MM.1S (cell line): ENCODE measurements at regions not wholly inside any gene's neighbourhood (a gene's known extent, or its start where the extent isn't known, plus 50 kb on each side); places are given as distances from the start of the nearest gene placed in this dataset.
A peak's percentile ranks its signal among the peaks of the same experiment; 100 is the strongest.

Experiments
- DNase-seq: peaks from one replicate; pipeline ENCODE4 v3.0.0-alpha.2; 2015
- H2AFZ ChIP-seq: fragments of 300-600 bp; sonication (generic); 2 replicates; pipeline ENCODE4 v1.6.0; 2016; ENCODE audit warnings: antibody characterized with exemption, low read length
- H3F3A ChIP-seq: fragments of 300-600 bp; sonication (generic); 2 replicates; pipeline ENCODE4 v1.6.1; 2016; ENCODE audit warnings: mild to moderate bottlenecking, antibody characterized with exemption, low read length, moderate library complexity, mixed read lengths; ENCODE audit not compliant: insufficient read depth
- H3K27ac ChIP-seq: fragments of 300-600 bp; sonication (generic); 2 replicates; pipeline ENCODE4 v1.5.1; 2016; ENCODE audit warnings: mild to moderate bottlenecking, low read length
- H3K27me3 ChIP-seq: fragments of 300-600 bp; sonication (generic); replicated peaks from 2 replicates; pipeline ENCODE4 v1.6.0; 2016; ENCODE audit warnings: low read length; ENCODE audit not compliant: insufficient read depth
- H3K36me3 ChIP-seq: fragments of 300-600 bp; sonication (generic); replicated peaks from 2 replicates; pipeline ENCODE4 v1.6.1; 2016; ENCODE audit warnings: mild to moderate bottlenecking, low read length, mixed read lengths; ENCODE audit not compliant: insufficient read depth
- H3K4me1 ChIP-seq: fragments of 300-600 bp; sonication (generic); 2 replicates; pipeline ENCODE4 v1.6.1; 2016; ENCODE audit warnings: low read length, mixed read lengths
- H3K4me2 ChIP-seq: fragments of 300-600 bp; sonication (generic); 2 replicates; pipeline ENCODE4 v1.6.0; 2016; ENCODE audit warnings: low read depth, low read length
- H3K4me3 ChIP-seq: fragments of 300-600 bp; sonication (generic); 2 replicates; pipeline ENCODE4 v1.5.1; 2016; ENCODE audit warnings: low read length, mixed read lengths
- H3K79me2 ChIP-seq: fragments of 300-600 bp; sonication (generic); 2 replicates; pipeline ENCODE4 v1.6.1; 2016; ENCODE audit warnings: mixed run types, low read length, mixed read lengths
- H3K9ac ChIP-seq: fragments of 300-600 bp; sonication (generic); 2 replicates; pipeline ENCODE4 v1.6.1; 2016; ENCODE audit warnings: low read length, mixed read lengths
- H3K9me2 ChIP-seq: fragments of 300-600 bp; sonication (generic); replicated peaks from 2 replicates; pipeline ENCODE4 v1.6.1; 2016; ENCODE audit warnings: mild to moderate bottlenecking, low read length, mixed read lengths; ENCODE audit not compliant: insufficient read depth
- H3K9me3 ChIP-seq: fragments of 300-600 bp; sonication (generic); replicated peaks from 2 replicates; pipeline ENCODE4 v1.6.1; 2016; ENCODE audit warnings: mild to moderate bottlenecking, low read length, mixed read lengths; ENCODE audit not compliant: insufficient read depth
- H4K20me1 ChIP-seq: fragments of 300-600 bp; sonication (generic); 2 replicates; pipeline ENCODE4 v1.6.1; 2016; ENCODE audit warnings: mild to moderate bottlenecking, low read length, moderate library complexity, mixed read lengths; ENCODE audit not compliant: insufficient read depth
- EZH2 ChIP-seq: fragments of 300-600 bp; sonication (generic); optimal IDR thresholded peaks from 2 replicates; pipeline ENCODE3; 2017; ENCODE audit warnings: low read depth, mild to moderate bottlenecking, antibody characterized with exemption, low read length, mixed read lengths
- EZH2phosphoT487 ChIP-seq: fragments of 300-600 bp; sonication (generic); IDR thresholded peaks from 2 replicates; pipeline ENCODE4 v1.6.1; 2018; ENCODE audit warnings: antibody characterized with exemption, low read length
- TF ChIP-seq, protein P1 (sequence below): fragments of 300-600 bp; sonication (generic); IDR thresholded peaks from 2 replicates; pipeline ENCODE4 v1.5.1; 2016; ENCODE audit warnings: antibody characterized with exemption, low read length, mixed read lengths

DNA sequence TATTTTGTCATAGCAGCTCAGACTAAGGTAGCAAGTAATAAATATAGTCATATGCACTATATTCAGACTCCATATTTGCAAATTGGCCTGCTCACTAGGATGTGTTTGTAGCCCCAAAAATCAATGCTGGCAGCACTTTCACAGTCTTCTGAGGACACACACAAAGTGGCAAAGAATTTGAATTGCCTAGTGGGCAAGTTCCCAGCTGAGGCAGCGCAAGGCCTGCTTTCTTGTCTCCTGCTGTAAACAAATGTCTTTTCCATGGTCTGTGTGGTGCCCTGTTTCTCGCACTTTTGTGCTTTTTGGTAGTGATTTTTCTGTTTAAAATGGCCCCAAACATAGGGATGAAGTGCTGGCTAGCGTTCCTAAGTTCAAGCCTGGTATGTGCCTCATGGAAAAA, 416.0 kb downstream of the OCA2 start:
- Histone ChIP-seq H3K27me3 (no peaks in the 10 kb centered on the region), H4K20me1 (no peaks in the 10 kb centered on the region), H3K4me2 (no peak overlapping the region), H3K36me3 (no peaks in the 10 kb centered on the region), H3K27ac (no peak overlapping the region), H3K9ac (no peak overlapping the region), H3K9me3 (no peaks in the 10 kb centered on the region), H3K4me3 (no peak overlapping the region), H3K9me2 (no peaks in the 10 kb centered on the region), H3K4me1 (no peaks in the 10 kb centered on the region), H3F3A (no peaks in the 10 kb centered on the region), H3K79me2 (no peaks in the 10 kb centered on the region), H2AFZ (no peak overlapping the region)
- TF ChIP-seq EZH2 = no peak
- no peak for TF ChIP-seq EZH2phosphoT487
- TF ChIP-seq, protein P1, sequence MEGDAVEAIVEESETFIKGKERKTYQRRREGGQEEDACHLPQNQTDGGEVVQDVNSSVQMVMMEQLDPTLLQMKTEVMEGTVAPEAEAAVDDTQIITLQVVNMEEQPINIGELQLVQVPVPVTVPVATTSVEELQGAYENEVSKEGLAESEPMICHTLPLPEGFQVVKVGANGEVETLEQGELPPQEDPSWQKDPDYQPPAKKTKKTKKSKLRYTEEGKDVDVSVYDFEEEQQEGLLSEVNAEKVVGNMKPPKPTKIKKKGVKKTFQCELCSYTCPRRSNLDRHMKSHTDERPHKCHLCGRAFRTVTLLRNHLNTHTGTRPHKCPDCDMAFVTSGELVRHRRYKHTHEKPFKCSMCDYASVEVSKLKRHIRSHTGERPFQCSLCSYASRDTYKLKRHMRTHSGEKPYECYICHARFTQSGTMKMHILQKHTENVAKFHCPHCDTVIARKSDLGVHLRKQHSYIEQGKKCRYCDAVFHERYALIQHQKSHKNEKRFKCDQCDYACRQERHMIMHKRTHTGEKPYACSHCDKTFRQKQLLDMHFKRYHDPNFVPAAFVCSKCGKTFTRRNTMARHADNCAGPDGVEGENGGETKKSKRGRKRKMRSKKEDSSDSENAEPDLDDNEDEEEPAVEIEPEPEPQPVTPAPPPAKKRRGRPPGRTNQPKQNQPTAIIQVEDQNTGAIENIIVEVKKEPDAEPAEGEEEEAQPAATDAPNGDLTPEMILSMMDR = no peak
- DNase-seq = no peak

DNA sequence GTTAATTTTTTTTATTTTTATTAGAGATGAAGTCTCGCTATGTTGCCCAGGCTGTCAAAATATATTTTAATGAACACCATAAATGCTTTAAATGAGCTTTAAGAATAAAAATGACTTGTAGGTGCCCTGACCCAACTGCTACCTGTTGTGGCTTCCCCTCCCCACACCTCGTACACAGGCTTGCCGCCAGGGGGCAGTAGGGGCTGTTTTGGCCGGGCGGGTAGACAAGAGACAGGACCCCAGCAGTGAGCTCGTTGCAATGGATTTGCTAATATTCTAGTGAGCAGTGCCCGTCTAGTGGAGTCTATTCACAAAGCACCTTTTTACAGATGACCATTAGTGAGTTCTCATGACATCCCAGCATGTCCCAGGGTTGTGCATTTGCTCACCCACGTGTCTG, 418.1 kb downstream of the OCA2 start:
- H3K4me1 ChIP-seq = no peaks in the 10 kb centered on the region
- H2AFZ ChIP-seq = no peak overlapping the region
- no peaks in the 10 kb centered on the region for H4K20me1 ChIP-seq
- H3K36me3 ChIP-seq = no peaks in the 10 kb centered on the region
- no peaks in the 10 kb centered on the region for H3K9me3 ChIP-seq
- TF ChIP-seq EZH2phosphoT487 = no peak
- TF ChIP-seq, protein P1 = peak; percentile 18
- TF ChIP-seq EZH2 = no peak
- H3K27me3 ChIP-seq = no peaks in the 10 kb centered on the region
- H3K27ac ChIP-seq = no peak overlapping the region
- DNase-seq = no peak
- no peak overlapping the region for H3K4me3 ChIP-seq
- H3K79me2 ChIP-seq = no peaks in the 10 kb centered on the region
- H3K4me2 ChIP-seq = no peak overlapping the region
- no peak overlapping the region for H3K9ac ChIP-seq
- no peaks in the 10 kb centered on the region for H3K9me2 ChIP-seq
- no peaks in the 10 kb centered on the region for H3F3A ChIP-seq

DNA sequence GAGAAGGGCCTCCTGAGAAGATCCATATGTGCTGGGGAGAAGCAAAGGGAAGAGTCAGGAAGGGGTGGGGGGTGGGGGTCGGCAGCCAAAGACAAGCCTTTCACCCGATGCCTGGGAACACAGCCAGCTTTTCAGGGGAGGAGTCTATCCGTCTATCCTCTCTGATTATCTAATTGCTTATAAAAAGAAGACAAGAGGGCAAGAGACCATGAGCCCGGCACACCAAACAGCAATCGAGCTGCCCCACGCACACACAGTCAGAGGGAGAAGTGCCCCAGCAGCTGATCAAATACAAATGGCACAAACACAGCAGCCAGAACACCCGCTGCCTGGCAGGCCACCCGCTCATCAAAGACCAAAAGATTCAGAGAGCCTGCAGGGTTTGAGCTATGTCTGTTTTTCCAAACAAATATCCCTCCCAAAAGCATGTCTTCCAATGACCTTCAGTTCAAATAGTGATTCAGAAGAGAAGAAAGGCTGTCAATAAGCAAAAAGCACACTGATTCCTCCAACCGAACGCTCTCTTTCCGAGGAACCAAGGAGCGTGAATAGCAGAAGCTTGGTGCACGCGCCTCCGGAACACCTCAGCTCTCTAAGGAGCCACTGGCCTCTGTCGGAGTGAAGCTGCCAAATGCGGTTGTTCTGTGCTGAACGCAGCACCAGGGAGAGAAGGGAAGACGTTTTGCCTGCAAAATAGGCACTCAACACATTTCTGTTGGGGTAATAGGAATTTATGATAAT, 419.2 kb downstream of the OCA2 start:
- Histone ChIP-seq H3F3A (no peaks in the 10 kb centered on the region), H3K4me1 (no peaks in the 10 kb centered on the region), H3K4me3 (no peak overlapping the region), H3K4me2 (no peak overlapping the region), H3K9me3 (no peaks in the 10 kb centered on the region), H3K36me3 (no peaks in the 10 kb centered on the region), H3K79me2 (no peaks in the 10 kb centered on the region), H3K27ac (no peak overlapping the region), H4K20me1 (no peaks in the 10 kb centered on the region), H3K9me2 (no peaks in the 10 kb centered on the region), H3K9ac (no peak overlapping the region), H3K27me3 (no peaks in the 10 kb centered on the region), H2AFZ (no peak overlapping the region)
- no peak for TF ChIP-seq EZH2phosphoT487
- TF ChIP-seq EZH2 = no peak
- TF ChIP-seq, protein P1 = no peak
- no peak for DNase-seq
